ENCODE measurements at regions not wholly inside any gene's neighbourhood (a gene's known extent, or its start where the extent isn't known, plus 50 kb on each side); places are given as distances from the start of the nearest gene placed in this dataset.

DNA sequence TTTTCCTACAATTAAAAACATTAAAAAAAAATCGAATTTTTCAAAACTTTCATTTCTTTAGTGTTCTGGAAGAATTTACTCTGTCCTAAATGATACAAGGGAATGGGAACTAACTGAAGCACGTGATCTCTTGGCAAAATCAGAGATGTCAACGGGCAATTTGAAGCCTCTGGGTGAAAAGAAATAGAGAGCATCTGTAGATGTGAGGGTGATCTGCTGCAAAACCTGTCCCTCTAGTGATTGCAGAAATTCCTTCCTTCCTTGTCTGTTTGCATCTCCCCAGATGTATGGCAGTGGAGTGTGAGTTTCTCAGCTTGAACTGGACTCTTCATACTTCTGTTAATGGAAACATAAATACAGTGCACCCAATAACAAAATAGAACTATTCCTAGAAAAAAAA is 100.5 kb upstream of the S1PR1 start:
- H3K9me3 ChIP-seq, result no peaks in the 10 kb centered on the region
- no peak overlapping the region for H3K4me3 ChIP-seq
- intact Hi-C loops (cut with DNase I; ENCODE audit: low total_unique reads) (no loop called here), in situ Hi-C loops (cut with MboI; ENCODE audit: low sequenced_read_pairs in 4 of 4) (no loop called here)
- DNase-seq (no peak), ATAC-seq (no peak)
- TF ChIP-seq POLR2A (IDR thresholded peaks at IDR 0.05), result no peak
- TF ChIP-seq, protein P1, sequence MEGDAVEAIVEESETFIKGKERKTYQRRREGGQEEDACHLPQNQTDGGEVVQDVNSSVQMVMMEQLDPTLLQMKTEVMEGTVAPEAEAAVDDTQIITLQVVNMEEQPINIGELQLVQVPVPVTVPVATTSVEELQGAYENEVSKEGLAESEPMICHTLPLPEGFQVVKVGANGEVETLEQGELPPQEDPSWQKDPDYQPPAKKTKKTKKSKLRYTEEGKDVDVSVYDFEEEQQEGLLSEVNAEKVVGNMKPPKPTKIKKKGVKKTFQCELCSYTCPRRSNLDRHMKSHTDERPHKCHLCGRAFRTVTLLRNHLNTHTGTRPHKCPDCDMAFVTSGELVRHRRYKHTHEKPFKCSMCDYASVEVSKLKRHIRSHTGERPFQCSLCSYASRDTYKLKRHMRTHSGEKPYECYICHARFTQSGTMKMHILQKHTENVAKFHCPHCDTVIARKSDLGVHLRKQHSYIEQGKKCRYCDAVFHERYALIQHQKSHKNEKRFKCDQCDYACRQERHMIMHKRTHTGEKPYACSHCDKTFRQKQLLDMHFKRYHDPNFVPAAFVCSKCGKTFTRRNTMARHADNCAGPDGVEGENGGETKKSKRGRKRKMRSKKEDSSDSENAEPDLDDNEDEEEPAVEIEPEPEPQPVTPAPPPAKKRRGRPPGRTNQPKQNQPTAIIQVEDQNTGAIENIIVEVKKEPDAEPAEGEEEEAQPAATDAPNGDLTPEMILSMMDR (IDR thresholded peaks at IDR 0.05 in 4 of 5, conservative IDR thresholded peaks at IDR 0.05 in 1 of 5), result no peak
- no peak overlapping the region for H3K27ac ChIP-seq
- H3K4me1 ChIP-seq, result no peaks in the 10 kb centered on the region
- no peaks in the 10 kb centered on the region for H3K27me3 ChIP-seq
- H3K36me3 ChIP-seq, result no peaks in the 10 kb centered on the region

DNA sequence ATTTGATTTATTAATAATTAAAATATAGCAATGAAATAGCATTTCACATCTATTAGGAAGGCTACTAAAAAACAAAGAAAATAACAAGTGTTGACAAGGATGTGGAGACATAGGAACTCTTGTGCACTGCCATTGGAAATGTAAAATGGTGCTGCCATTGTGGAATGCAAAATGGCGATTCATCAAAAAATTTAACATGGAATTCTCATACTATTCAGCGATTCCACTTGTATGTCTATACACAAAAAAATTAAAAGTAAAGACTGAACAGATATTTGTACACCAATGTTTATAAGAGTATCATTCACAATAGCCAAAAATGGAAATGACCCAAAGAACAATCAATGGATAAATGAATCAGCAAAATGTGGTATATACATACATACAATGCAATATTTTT is 101.3 kb upstream of the S1PR1 start:
- Histone ChIP-seq H3K4me1 (no peaks in the 10 kb centered on the region), H3K27me3 (no peaks in the 10 kb centered on the region), H3K27ac (no peak overlapping the region), H3K36me3 (no peaks in the 10 kb centered on the region), H3K9me3 (no peaks in the 10 kb centered on the region), H3K4me3 (no peak overlapping the region)
- DNase-seq (no peak), ATAC-seq (no peak)
- TF ChIP-seq, protein P1 (IDR thresholded peaks at IDR 0.05 in 4 of 5, conservative IDR thresholded peaks at IDR 0.05 in 1 of 5), result no peak
- no peak for TF ChIP-seq POLR2A (IDR thresholded peaks at IDR 0.05)
- in situ Hi-C loops (cut with MboI; ENCODE audit: low sequenced_read_pairs in 4 of 4), result no loop called here
- intact Hi-C loops (cut with DNase I; ENCODE audit: low total_unique reads), result no loop called here

DNA sequence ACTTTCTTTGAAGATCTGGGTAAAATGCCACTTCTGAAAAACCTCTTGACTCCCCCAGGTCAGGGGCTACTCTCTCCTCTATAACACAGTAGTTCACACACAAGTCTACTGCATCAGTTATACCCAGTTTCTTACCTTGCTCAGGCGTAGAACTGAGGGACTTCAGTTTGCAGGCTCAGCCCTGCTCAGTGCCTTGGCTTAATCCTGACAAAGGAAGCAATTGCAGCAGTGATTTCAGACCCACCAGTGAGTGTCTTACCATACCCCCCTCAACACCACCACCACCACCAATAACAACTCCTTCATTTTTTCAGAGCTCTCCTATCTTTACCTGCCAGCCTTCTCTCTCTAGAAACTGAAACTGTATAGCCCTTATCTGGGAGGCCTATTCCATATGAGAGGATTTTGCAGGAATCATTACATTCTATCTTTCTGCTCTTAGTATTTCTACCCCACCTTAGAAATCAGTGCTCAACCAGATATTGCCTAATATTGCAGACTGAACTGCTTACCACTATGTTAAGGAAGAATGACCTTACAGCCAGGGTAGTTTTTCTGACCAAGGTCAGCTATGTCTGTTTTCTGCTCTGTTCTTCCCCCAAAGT is 105.5 kb upstream of the S1PR1 start:
- Histone ChIP-seq H3K27ac (no peak overlapping the region), H3K27me3 (no peaks in the 10 kb centered on the region), H3K4me1 (no peaks in the 10 kb centered on the region), H3K36me3 (no peaks in the 10 kb centered on the region), H3K4me3 (no peak overlapping the region), H3K9me3 (no peaks in the 10 kb centered on the region)
- DNase-seq (no peak), ATAC-seq (no peak)
- in situ Hi-C loops (cut with MboI; ENCODE audit: low sequenced_read_pairs in 4 of 4) (no loop called here), intact Hi-C loops (cut with DNase I; ENCODE audit: low total_unique reads) (no loop called here)
- TF ChIP-seq, protein P1 (IDR thresholded peaks at IDR 0.05 in 4 of 5, conservative IDR thresholded peaks at IDR 0.05 in 1 of 5), result no peak
- TF ChIP-seq POLR2A (IDR thresholded peaks at IDR 0.05), result no peak

DNA sequence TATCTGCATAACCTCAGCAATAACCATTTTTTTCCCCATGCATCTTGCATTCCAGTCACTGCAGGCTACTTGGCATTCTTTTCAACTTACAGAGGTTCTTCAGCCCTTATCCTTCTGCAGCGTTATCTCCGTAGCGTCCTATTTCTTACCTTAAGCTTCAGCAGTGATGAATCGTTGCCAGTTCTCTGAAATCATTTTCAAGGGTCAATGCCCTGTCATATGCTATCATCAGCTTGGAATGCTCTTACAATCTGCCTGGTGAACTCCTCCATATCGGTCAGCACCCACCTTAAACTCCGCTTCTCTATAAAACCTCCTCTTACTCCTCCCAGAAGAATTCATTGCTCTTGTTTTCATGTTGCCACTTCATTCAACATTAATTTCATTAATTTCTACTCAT is 105.1 kb upstream of the DPH5 start:
- no peaks in the 10 kb centered on the region for H3K9me3 ChIP-seq
- intact Hi-C loops (cut with DNase I; ENCODE audit: low total_unique reads) (no loop called here), in situ Hi-C loops (cut with MboI; ENCODE audit: low sequenced_read_pairs in 4 of 4) (no loop called here)
- DNase-seq (no peak), ATAC-seq (no peak)
- no peak overlapping the region for H3K27ac ChIP-seq
- no peaks in the 10 kb centered on the region for H3K36me3 ChIP-seq
- no peaks in the 10 kb centered on the region for H3K27me3 ChIP-seq
- TF ChIP-seq POLR2A (IDR thresholded peaks at IDR 0.05), result no peak
- TF ChIP-seq, protein P1 (IDR thresholded peaks at IDR 0.05 in 4 of 5, conservative IDR thresholded peaks at IDR 0.05 in 1 of 5), result no peak
- H3K4me3 ChIP-seq, result no peak overlapping the region
- H3K4me1 ChIP-seq, result no peaks in the 10 kb centered on the region

DNA sequence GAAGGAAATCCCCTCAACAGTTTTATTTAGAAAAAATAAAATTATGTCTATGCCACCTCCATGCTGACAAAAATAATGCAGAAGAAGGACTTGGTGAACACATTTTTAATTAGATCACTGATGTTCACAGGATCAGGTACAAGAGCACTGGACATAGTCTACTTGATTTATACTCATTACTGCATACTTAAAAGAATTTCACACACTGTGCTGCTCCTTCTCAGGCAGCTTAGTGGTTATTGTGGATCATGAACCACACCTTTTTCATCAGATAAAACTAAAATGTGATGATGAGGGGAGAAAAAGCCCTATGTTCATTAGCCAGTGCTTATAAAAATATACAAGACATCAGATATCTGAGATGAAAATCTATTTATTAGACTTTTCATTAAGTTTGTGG is 103.3 kb upstream of the DPH5 start:
- Histone ChIP-seq H3K36me3 (no peaks in the 10 kb centered on the region), H3K27ac (no peak overlapping the region), H3K4me1 (no peaks in the 10 kb centered on the region), H3K27me3 (no peaks in the 10 kb centered on the region), H3K4me3 (no peak overlapping the region), H3K9me3 (no peaks in the 10 kb centered on the region)
- in situ Hi-C loops (cut with MboI; ENCODE audit: low sequenced_read_pairs in 4 of 4) (no loop called here), intact Hi-C loops (cut with DNase I; ENCODE audit: low total_unique reads) (no loop called here)
- ATAC-seq (no peak), DNase-seq (no peak)
- no peak for TF ChIP-seq POLR2A (IDR thresholded peaks at IDR 0.05)
- TF ChIP-seq, protein P1 (IDR thresholded peaks at IDR 0.05 in 4 of 5, conservative IDR thresholded peaks at IDR 0.05 in 1 of 5), result no peak
